ENCODE measurements at regions not wholly inside any gene's neighbourhood (a gene's known extent, or its start where the extent isn't known, plus 50 kb on each side); places are given as distances from the start of the nearest gene placed in this dataset.

- Histone ChIP-seq H2BK12ac (ENCODE audit: insufficient read length, low read depth, low read length) (no peak overlapping the region), H3T11ph (ENCODE audit: low read length) (no peak overlapping the region), H3K4me2 (ENCODE audit: insufficient read depth, insufficient read length, low read length) (no peak overlapping the region), H3K14ac (ENCODE audit: insufficient read depth, low read length) (no peak overlapping the region), H3K9me3 (ENCODE audit: control insufficient read depth, low read depth, low read length) (no peaks in the 10 kb centered on the region), H3K23ac (ENCODE audit: insufficient read length, low read depth, low read length) (no peak overlapping the region), H4K91ac (ENCODE audit: insufficient read length, low read depth, low read length) (no peak overlapping the region), H2BK120ac (ENCODE audit: low read depth, low read length, poor library complexity, severe bottlenecking) (no peak overlapping the region), H3K27ac (ENCODE audit: insufficient read length, low read depth, low read length) (no peak overlapping the region), H3K27me3 (ENCODE audit: insufficient read depth, low read length) (no peaks in the 10 kb centered on the region), H3K56ac (ENCODE audit: insufficient read length, low read depth, low read length) (no peak overlapping the region), H2BK5ac (ENCODE audit: insufficient read length, low read length) (no peak overlapping the region), H2AFZ (ENCODE audit: low read length) (no peak overlapping the region), H3K79me1 (ENCODE audit: insufficient read depth, low read depth, low read length, poor library complexity, severe bottlenecking) (no peaks in the 10 kb centered on the region), H3K23me2 (ENCODE audit: insufficient read length, low read depth, low read length, poor library complexity, severe bottlenecking) (no peaks in the 10 kb centered on the region), H3K9ac (ENCODE audit: extremely low read depth, insufficient read length, low read length) (no peak overlapping the region), H2BK20ac (ENCODE audit: low read depth, low read length, poor library complexity, severe bottlenecking) (no peak overlapping the region), H4K20me1 (ENCODE audit: control insufficient read depth, insufficient read depth, insufficient read length) (no peaks in the 10 kb centered on the region), H3K18ac (ENCODE audit: insufficient read length, low read depth, low read length) (no peak overlapping the region), H2AK5ac (ENCODE audit: insufficient read length, low read length) (no peak overlapping the region), H4K8ac (replicated peaks; ENCODE audit: insufficient read length, low read depth, low read length) (no peak overlapping the region), H2BK15ac (ENCODE audit: low read depth, low read length) (no peak overlapping the region), H3K4ac (ENCODE audit: low read depth, low read length) (no peak overlapping the region), H3K79me2 (ENCODE audit: insufficient read depth, low read length) (no peaks in the 10 kb centered on the region), H4K5ac (ENCODE audit: insufficient read length, low read depth, low read length) (no peak overlapping the region), H3K4me1 (ENCODE audit: insufficient read depth, low read length) (no peaks in the 10 kb centered on the region)
- no peak for DNase-seq
- H3K27ac Mint-ChIP-seq: no peak overlapping the region
- no CpG with 5 or more reads among the region's 3 CpGs for WGBS (ENCODE audit: extremely low coverage, insufficient read length, low lambda C conversion rate)
- no peaks in the 10 kb centered on the region for H3K27me3 Mint-ChIP-seq (ENCODE audit: low read depth)
- H3K4me1 Mint-ChIP-seq: no peaks in the 10 kb centered on the region
- no peaks in the 10 kb centered on the region for H3K36me3 Mint-ChIP-seq (ENCODE audit: insufficient read depth in 1 of 3, low read depth in 3 of 3)
- H3K4me3 Mint-ChIP-seq: no peak overlapping the region
- peaks cover 3 to 7% of the 10 kb centered on the region in 2 experiments; a peak in 2 of 5 replicates for H3K9me3 Mint-ChIP-seq
- TF ChIP-seq CTCF (conservative IDR thresholded peaks at IDR 0.05): no peak
Measured at GRCh38 chr2:14342313-14342712, 290.2 kb upstream of the LRATD1 start.
